ENCODE measurements at regions not wholly inside any gene's neighbourhood (a gene's known extent, or its start where the extent isn't known, plus 50 kb on each side); places are given as distances from the start of the nearest gene placed in this dataset.
A peak's percentile ranks its signal among the peaks of the same experiment; 100 is the strongest.

- TF ChIP-seq CTCF (IDR thresholded peaks at IDR 0.05 in 4 of 5, conservative IDR thresholded peaks at IDR 0.05 in 1 of 5) (peak; percentile 80 to 91 (median 89)), POLR2A (IDR thresholded peaks at IDR 0.05) (no peak)
Observed at GRCh38 chr14:101707068-101707842, 54.3 kb upstream of the PPP2R5C start.

All from gastrocnemius medialis (tissue), 4 donors.